ENCODE measurements at regions not wholly inside any gene's neighbourhood (a gene's known extent, or its start where the extent isn't known, plus 50 kb on each side); places are given as distances from the start of the nearest gene placed in this dataset.

GRCh38 chrX:118177708-118178107 lies 61.1 kb upstream of the KLHL13 start:
- Histone ChIP-seq H3K79me2 (replicated peaks; ENCODE audit: insufficient read depth) (no peaks in the 10 kb centered on the region), H3F3A (replicated peaks; ENCODE audit: low read depth) (no peaks in the 10 kb centered on the region), H3K9me2 (ENCODE audit: insufficient read depth) (no peaks in the 10 kb centered on the region), H4K20me1 (replicated peaks; ENCODE audit: insufficient read depth) (no peaks in the 10 kb centered on the region), H3K27me3 (ENCODE audit: insufficient read depth) (no peaks in the 10 kb centered on the region), H3K4me1 (ENCODE audit: insufficient read depth) (peaks cover 6% of the 10 kb centered on the region; the same call in 1 of the 2 replicates), H3K4me3 (no peak overlapping the region), H2AFZ (no peak overlapping the region), H3K4me2 (no peak overlapping the region), H3K36me3 (ENCODE audit: insufficient read depth) (no peaks in the 10 kb centered on the region), H3K27ac (ENCODE audit: low read depth) (no peak overlapping the region)
- no peak for TF ChIP-seq ZNF331 (CRISPR knock-in tag; IDR thresholded peaks at IDR 0.05; ENCODE audit: low read depth)
- TF ChIP-seq STAT1 (IDR thresholded peaks at IDR 0.05; ENCODE audit: unreplicated experiment) = no peak
- TF ChIP-seq, protein P1, sequence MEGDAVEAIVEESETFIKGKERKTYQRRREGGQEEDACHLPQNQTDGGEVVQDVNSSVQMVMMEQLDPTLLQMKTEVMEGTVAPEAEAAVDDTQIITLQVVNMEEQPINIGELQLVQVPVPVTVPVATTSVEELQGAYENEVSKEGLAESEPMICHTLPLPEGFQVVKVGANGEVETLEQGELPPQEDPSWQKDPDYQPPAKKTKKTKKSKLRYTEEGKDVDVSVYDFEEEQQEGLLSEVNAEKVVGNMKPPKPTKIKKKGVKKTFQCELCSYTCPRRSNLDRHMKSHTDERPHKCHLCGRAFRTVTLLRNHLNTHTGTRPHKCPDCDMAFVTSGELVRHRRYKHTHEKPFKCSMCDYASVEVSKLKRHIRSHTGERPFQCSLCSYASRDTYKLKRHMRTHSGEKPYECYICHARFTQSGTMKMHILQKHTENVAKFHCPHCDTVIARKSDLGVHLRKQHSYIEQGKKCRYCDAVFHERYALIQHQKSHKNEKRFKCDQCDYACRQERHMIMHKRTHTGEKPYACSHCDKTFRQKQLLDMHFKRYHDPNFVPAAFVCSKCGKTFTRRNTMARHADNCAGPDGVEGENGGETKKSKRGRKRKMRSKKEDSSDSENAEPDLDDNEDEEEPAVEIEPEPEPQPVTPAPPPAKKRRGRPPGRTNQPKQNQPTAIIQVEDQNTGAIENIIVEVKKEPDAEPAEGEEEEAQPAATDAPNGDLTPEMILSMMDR (conservative IDR thresholded peaks at IDR 0.05; ENCODE audit: low read depth in 2 of 2) = no peak
- no peak for TF ChIP-seq CREB1 (CRISPR knock-in tag; IDR thresholded peaks at IDR 0.05; ENCODE audit: low read depth)
- TF ChIP-seq JUNB (IDR thresholded peaks at IDR 0.05; ENCODE audit: unreplicated experiment) = no peak
- TF ChIP-seq NANOG (IDR thresholded peaks at IDR 0.05; ENCODE audit: borderline replicate concordance) = no peak
- no peak for TF ChIP-seq REST (IDR thresholded peaks at IDR 0.05; ENCODE audit: unreplicated experiment)
- no peak for TF ChIP-seq ETS1 (IDR thresholded peaks at IDR 0.05)
- no peak for TF ChIP-seq POLR2AphosphoS5 (IDR thresholded peaks at IDR 0.05; ENCODE audit: low read depth)
- TF ChIP-seq EZH2phosphoT487 (IDR thresholded peaks at IDR 0.05; ENCODE audit: unreplicated experiment) = no peak
- TF ChIP-seq EZH2 (IDR thresholded peaks at IDR 0.05; ENCODE audit: low read depth, unreplicated experiment) = no peak
- no peak for TF ChIP-seq ZNF462 (CRISPR knock-in tag; IDR thresholded peaks at IDR 0.05)
- no peak for TF ChIP-seq ZNF114 (CRISPR knock-in tag; IDR thresholded peaks at IDR 0.05)
- Mint-ChIP-seq H3K27ac (no peak overlapping the region), H3K36me3 (ENCODE audit: low read depth) (no peaks in the 10 kb centered on the region), H3K4me3 (no peak overlapping the region), H3K4me1 (peaks cover 23% of the 10 kb centered on the region), H3K27me3 (ENCODE audit: insufficient read depth, low read depth, poor library complexity) (peaks cover 2% of the 10 kb centered on the region), H3K9me3 (no peaks in the 10 kb centered on the region)
- ATAC-seq = no peak
- DNase-seq (ENCODE audit: low spot score) = no peak

All from GM23338 (cell line).